ENCODE measurements at regions not wholly inside any gene's neighbourhood (a gene's known extent, or its start where the extent isn't known, plus 50 kb on each side); places are given as distances from the start of the nearest gene placed in this dataset.

- no peak for TF ChIP-seq CSRNP3 (CRISPR knock-in tag; IDR thresholded peaks at IDR 0.05)
- no peak for TF ChIP-seq PPARA (CRISPR knock-in tag; IDR thresholded peaks at IDR 0.05; ENCODE audit: borderline replicate concordance)
- no peak for TF ChIP-seq ZNF565 (CRISPR knock-in tag; conservative IDR thresholded peaks at IDR 0.05; ENCODE audit: low read depth)
These were observed 94.1 kb downstream of the YTHDF1 start for GRCh38 chr20:63121749-63122405.

GRCh38 chr20:63121246-63121645 lies 94.7 kb downstream of the YTHDF1 start:
- TF ChIP-seq BACH2 (CRISPR knock-in tag; IDR thresholded peaks at IDR 0.05; ENCODE audit: borderline replicate concordance) (no peak), CSRNP3 (CRISPR knock-in tag; IDR thresholded peaks at IDR 0.05) (no peak), TSHZ2 (CRISPR knock-in tag; IDR thresholded peaks at IDR 0.05) (no peak), TCF4 (CRISPR knock-in tag; IDR thresholded peaks at IDR 0.05; ENCODE audit: borderline replicate concordance) (no peak), ZNF70 (CRISPR knock-in tag; IDR thresholded peaks at IDR 0.05) (no peak), ZNF565 (CRISPR knock-in tag; conservative IDR thresholded peaks at IDR 0.05; ENCODE audit: low read depth) (no peak), ZFP3 (CRISPR knock-in tag; IDR thresholded peaks at IDR 0.05) (no peak), ESRRG (CRISPR knock-in tag; IDR thresholded peaks at IDR 0.05) (no peak), CREB5 (CRISPR knock-in tag; IDR thresholded peaks at IDR 0.05; ENCODE audit: low read depth) (no peak), GLIS3 (CRISPR knock-in tag; IDR thresholded peaks at IDR 0.05) (no peak), ZC3H10 (CRISPR knock-in tag; IDR thresholded peaks at IDR 0.05) (no peak), ARNTL (CRISPR knock-in tag; IDR thresholded peaks at IDR 0.05; ENCODE audit: borderline replicate concordance, low read depth) (no peak), PATZ1 (CRISPR knock-in tag; IDR thresholded peaks at IDR 0.05; ENCODE audit: borderline replicate concordance) (no peak), CSDC2 (CRISPR knock-in tag; IDR thresholded peaks at IDR 0.05) (no peak), SNAI2 (CRISPR knock-in tag; IDR thresholded peaks at IDR 0.05) (no peak)
- no peak for ATAC-seq

More at GRCh38 chr20:63121749-63122405, 94.1 kb downstream of the YTHDF1 start:
- ATAC-seq, result no peak

- no peak for ATAC-seq
- no peak for TF ChIP-seq GLIS3 (CRISPR knock-in tag; IDR thresholded peaks at IDR 0.05)
- no peak for TF ChIP-seq TSHZ2 (CRISPR knock-in tag; IDR thresholded peaks at IDR 0.05)
- no peak for TF ChIP-seq RARB (CRISPR knock-in tag; IDR thresholded peaks at IDR 0.05)
- no peak for TF ChIP-seq PPARA (CRISPR knock-in tag; IDR thresholded peaks at IDR 0.05; ENCODE audit: borderline replicate concordance)
- TF ChIP-seq ZNF8 (CRISPR knock-in tag; IDR thresholded peaks at IDR 0.05), result no peak
- TF ChIP-seq ARNTL (CRISPR knock-in tag; IDR thresholded peaks at IDR 0.05; ENCODE audit: borderline replicate concordance, low read depth), result no peak
- no peak for TF ChIP-seq ZFP30 (CRISPR knock-in tag; IDR thresholded peaks at IDR 0.05)
- no peak for TF ChIP-seq TOX (CRISPR knock-in tag; IDR thresholded peaks at IDR 0.05; ENCODE audit: borderline replicate concordance)
- TF ChIP-seq CREB5 (CRISPR knock-in tag; IDR thresholded peaks at IDR 0.05; ENCODE audit: low read depth), result no peak
- no peak for TF ChIP-seq TCF4 (CRISPR knock-in tag; IDR thresholded peaks at IDR 0.05; ENCODE audit: borderline replicate concordance)
- TF ChIP-seq SNAI2 (CRISPR knock-in tag; IDR thresholded peaks at IDR 0.05), result no peak
- TF ChIP-seq PATZ1 (CRISPR knock-in tag; IDR thresholded peaks at IDR 0.05; ENCODE audit: borderline replicate concordance), result no peak
- TF ChIP-seq ZNF70 (CRISPR knock-in tag; IDR thresholded peaks at IDR 0.05), result no peak
- no peak for TF ChIP-seq ESRRG (CRISPR knock-in tag; IDR thresholded peaks at IDR 0.05)
These were observed 95.2 kb downstream of the YTHDF1 start for GRCh38 chr20:63120808-63121090.

All from SK-N-SH treated with all-trans-retinoic acid at 6 μM for 48 hours (cell line).